ENCODE measurements at regions not wholly inside any gene's neighbourhood (a gene's known extent, or its start where the extent isn't known, plus 50 kb on each side); places are given as distances from the start of the nearest gene placed in this dataset.

DNA sequence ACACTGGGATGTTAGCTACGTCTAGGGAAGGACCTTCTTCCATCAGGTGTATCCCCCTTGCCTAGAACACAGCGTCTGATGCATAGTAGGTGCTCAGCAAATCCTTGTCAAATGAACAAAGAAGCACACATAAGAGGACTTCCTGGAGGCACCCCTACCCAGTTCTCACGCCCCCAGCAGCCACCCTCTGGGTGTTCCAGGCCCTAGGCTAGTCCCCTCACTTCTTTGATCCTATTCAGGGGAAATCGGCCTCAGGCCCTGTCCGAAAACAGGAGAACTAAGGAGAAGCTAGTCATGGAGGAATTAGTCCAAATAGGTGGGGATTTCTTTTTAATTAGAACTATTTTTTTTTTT is 84.7 kb upstream of the SIRPA start:
- peaks cover 14 to 55% (median 38%) of the 10 kb centered on the region in 3 donors for H3K4me1 ChIP-seq
- intact Hi-C loops (cut with DNase I) = no loop called here
- TF ChIP-seq POLR2A (IDR thresholded peaks at IDR 0.05) = no peak
- TF ChIP-seq, protein P1, sequence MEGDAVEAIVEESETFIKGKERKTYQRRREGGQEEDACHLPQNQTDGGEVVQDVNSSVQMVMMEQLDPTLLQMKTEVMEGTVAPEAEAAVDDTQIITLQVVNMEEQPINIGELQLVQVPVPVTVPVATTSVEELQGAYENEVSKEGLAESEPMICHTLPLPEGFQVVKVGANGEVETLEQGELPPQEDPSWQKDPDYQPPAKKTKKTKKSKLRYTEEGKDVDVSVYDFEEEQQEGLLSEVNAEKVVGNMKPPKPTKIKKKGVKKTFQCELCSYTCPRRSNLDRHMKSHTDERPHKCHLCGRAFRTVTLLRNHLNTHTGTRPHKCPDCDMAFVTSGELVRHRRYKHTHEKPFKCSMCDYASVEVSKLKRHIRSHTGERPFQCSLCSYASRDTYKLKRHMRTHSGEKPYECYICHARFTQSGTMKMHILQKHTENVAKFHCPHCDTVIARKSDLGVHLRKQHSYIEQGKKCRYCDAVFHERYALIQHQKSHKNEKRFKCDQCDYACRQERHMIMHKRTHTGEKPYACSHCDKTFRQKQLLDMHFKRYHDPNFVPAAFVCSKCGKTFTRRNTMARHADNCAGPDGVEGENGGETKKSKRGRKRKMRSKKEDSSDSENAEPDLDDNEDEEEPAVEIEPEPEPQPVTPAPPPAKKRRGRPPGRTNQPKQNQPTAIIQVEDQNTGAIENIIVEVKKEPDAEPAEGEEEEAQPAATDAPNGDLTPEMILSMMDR (IDR thresholded peaks at IDR 0.05) = no peak
- WGBS, 2 donors = 47 to 60% methylated on average over 4 to 5 of the region's 5 CpGs
- no peaks in the 10 kb centered on the region for H3K36me3 ChIP-seq
- no peak overlapping the region for H3K4me3 ChIP-seq
- no peaks in the 10 kb centered on the region for H3K27me3 ChIP-seq
- H3K9me3 ChIP-seq = no peaks in the 10 kb centered on the region
- no peak for DNase-seq
- peak overlapping the region; percentile 42 to 80 (median 72) for H3K27ac ChIP-seq

DNA sequence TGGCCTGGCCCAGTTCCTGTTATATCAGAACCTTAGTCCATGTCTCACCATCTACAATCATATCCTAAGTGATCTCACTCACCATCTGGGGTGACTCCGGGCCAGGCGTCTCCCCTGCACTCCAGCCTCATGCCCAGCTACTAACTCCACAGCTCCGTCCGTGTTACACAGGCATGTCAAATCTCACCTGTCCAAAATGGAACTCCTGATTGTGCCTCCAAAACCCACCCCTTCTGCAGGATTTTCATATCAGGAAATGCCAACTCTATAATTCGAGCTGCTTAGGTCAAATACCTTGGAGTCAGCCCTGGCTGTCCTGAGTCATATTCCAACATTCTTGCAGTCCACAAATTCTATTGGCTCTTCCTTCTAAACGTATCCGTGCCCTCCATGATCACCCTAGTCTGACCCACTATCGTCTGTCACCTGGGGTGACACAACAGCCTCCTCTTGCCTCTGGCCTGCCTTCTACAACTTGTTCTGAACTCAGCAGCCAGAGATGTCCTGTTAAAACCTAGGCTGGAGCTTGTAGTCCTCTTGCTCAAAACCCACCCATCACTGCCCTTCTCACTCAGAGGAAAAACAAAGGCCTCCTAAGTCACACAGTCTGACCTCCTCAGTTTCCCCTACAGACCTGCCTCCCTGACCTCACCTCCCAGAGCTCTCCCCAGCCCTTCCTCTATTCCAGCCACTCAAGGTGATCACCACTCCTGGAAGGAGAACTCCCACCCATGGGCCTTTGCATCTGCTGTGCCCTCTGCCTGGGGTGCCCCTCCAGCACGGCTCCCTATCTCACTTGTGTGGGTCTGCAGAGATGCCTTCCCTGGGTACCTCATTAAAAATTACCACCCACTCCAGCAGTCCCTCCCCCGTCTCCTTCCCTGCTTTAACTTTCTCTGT is 85.3 kb upstream of the SIRPA start:
- no peak for TF ChIP-seq POLR2A (IDR thresholded peaks at IDR 0.05)
- TF ChIP-seq, protein P1 (IDR thresholded peaks at IDR 0.05) = no peak
- H3K27me3 ChIP-seq = no peaks in the 10 kb centered on the region
- no peaks in the 10 kb centered on the region for H3K9me3 ChIP-seq
- no peak overlapping the region for H3K4me3 ChIP-seq
- no peaks in the 10 kb centered on the region for H3K36me3 ChIP-seq
- intact Hi-C loops (cut with DNase I) = loop anchor here (10.0 kb wide), 1 partner anchor 85 kb away; the partner anchor contains the start of gene SIRPA
- DNase-seq = no peak
- WGBS, 2 donors = 71 to 78% methylated on average over 10 of the region's 10 CpGs
- peak overlapping the region in 2 of 4 donors; percentile 63 to 80 for H3K27ac ChIP-seq
- H3K4me1 ChIP-seq = peaks cover 14 to 59% (median 38%) of the 10 kb centered on the region in 3 donors

DNA sequence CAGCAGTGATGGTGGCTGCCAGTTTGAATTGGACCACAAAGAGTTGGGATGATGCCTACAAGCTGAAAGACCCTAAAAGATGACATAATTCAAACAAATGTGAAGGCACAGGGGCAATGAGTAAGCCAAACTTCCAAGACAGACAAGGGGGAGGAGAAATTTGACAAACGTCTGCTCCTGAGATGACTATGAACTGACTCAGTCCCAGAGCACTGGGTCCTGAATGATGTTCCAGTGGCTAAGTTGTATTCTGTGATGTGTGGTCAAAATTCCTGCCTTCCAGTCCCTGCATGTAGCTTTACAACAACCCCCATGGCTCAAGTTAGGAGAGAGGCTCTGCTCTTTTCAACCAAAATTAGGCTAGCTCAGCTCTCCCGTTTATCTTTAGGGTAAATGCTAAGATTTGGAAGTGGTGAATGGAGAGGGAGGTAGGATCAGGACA is 86.1 kb upstream of the SIRPA start:
- Histone ChIP-seq H3K4me1 (peaks cover 17 to 66% (median 38%) of the 10 kb centered on the region in 3 donors), H3K9me3 (no peaks in the 10 kb centered on the region)

DNA sequence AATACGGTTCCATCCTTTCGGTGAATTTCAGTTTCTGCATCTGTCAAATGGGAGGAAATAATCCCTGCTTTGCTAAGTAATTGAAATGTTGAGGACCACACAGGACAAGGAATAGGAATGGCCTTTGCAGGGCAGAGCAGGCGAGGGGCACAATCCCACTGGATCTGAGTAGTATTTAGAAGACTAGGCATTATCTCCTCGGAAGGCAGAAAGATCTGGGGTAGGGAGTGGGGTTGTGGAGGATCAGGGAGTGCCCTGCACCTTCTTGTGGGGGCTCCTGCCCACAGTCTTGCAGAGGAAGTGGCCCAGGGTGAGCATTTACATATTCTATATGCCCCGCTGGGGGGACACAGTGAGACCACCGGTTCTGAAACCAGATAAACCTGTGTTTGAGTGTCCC is 87.1 kb upstream of the SIRPA start:
- Histone ChIP-seq H3K9me3 (no peaks in the 10 kb centered on the region), H3K36me3 (no peaks in the 10 kb centered on the region), H3K4me1 (peaks cover 27 to 68% (median 34%) of the 10 kb centered on the region in 3 donors), H3K4me3 (no peak overlapping the region), H3K27ac (no peak overlapping the region), H3K27me3 (peaks cover 0 to 4% (median 0%) of the 10 kb centered on the region in 4 donors)
- TF ChIP-seq, protein P1 (IDR thresholded peaks at IDR 0.05) = no peak
- TF ChIP-seq POLR2A (IDR thresholded peaks at IDR 0.05) = no peak
- DNase-seq = no peak
- intact Hi-C loops (cut with DNase I) = loop anchor here (10.0 kb wide), 1 partner anchor 87 kb away; the partner anchor contains the start of gene SIRPA
- WGBS, 2 donors = 65 to 70% methylated on average over 4 to 5 of the region's 6 CpGs

More for the DNA sequence above, 86.1 kb upstream of the SIRPA start:
- no peak for TF ChIP-seq POLR2A (IDR thresholded peaks at IDR 0.05)
- TF ChIP-seq, protein P1 (IDR thresholded peaks at IDR 0.05) = no peak
- no peak overlapping the region for H3K4me3 ChIP-seq
- no peak overlapping the region for H3K27ac ChIP-seq
- no peak for DNase-seq
- H3K27me3 ChIP-seq = no peaks in the 10 kb centered on the region
- H3K36me3 ChIP-seq = no peaks in the 10 kb centered on the region
- intact Hi-C loops (cut with DNase I) = loop anchor here (10.0 kb wide), 1 partner anchor 86 kb away; the partner anchor contains the start of gene SIRPA
- 19 to 46% methylated on average over 2 of the region's 2 CpGs for WGBS, 2 donors

DNA sequence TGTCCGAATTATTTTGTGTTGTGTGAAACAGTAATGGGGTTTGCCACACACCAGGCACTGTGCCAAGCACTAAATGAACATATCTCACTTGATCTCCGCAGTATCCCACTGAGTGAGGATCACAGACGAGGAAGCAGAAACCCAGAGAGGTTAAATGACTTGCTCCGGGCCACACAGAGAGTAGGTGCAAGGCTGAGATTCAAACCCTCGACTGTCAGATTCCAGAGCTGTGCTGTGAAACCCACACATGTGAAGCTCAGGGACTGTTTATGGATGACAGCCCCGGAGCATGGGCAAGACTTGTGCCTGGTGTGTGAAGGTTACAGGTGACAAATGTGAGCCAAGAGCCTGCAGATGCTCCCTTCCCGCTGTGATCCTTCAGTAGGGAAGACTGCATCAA is 87.8 kb upstream of the SIRPA start:
- H3K36me3 ChIP-seq = no peaks in the 10 kb centered on the region
- 67 to 76% methylated on average over 6 to 7 of the region's 7 CpGs for WGBS, 2 donors
- H3K4me3 ChIP-seq = no peak overlapping the region
- DNase-seq = no peak
- H3K27me3 ChIP-seq = peaks cover 0 to 11% (median 0%) of the 10 kb centered on the region in 4 donors
- H3K4me1 ChIP-seq = peaks cover 32 to 68% (median 34%) of the 10 kb centered on the region in 3 donors
- no peaks in the 10 kb centered on the region for H3K9me3 ChIP-seq
- no peak overlapping the region for H3K27ac ChIP-seq
- no peak for TF ChIP-seq POLR2A (IDR thresholded peaks at IDR 0.05)
- intact Hi-C loops (cut with DNase I) = loop anchor here (10.0 kb wide), 1 partner anchor 87 kb away; the partner anchor contains the start of gene SIRPA

All from esophagus squamous epithelium (tissue), 5 donors.